Heart right ventricle (tissue), 16 donors: ENCODE measurements at regions not wholly inside any gene's neighbourhood (a gene's known extent, or its start where the extent isn't known, plus 50 kb on each side); places are given as distances from the start of the nearest gene placed in this dataset.
A peak's percentile ranks its signal among the peaks of the same experiment; 100 is the strongest.

Experiments
- ATAC-seq, 8 donors: fragments of 200-7000 bp; cut with Tn5 transposase; one replicate each; pipeline ENCODE4 v1.9.1; 2020; ENCODE audit warnings: mild to moderate bottlenecking in 8 of 8, moderate library complexity in 8 of 8, moderate number of reproducible peaks in 1 of 8
- DNase-seq, 2 donors: peaks; one replicate each; pipeline ENCODE4 v3.0.0-alpha.2; 2020
- H3K27ac ChIP-seq, 10 donors: fragments of 200-600 bp; sonication (generic) in 2 of 10; one replicate each; pipeline versions ENCODE4 v1.5.0 to v1.8.0; 2020 to 2022; ENCODE audit warnings: mild to moderate bottlenecking in 3 of 10
- H3K27me3 ChIP-seq, 7 donors: fragments of 200-600 bp; one replicate each; pipeline ENCODE4 v1.8.0; 2021 to 2022; ENCODE audit warnings: mild to moderate bottlenecking in 2 of 7
- H3K36me3 ChIP-seq, 9 donors: fragments of 200-600 bp; sonication (generic) in 1 of 9; one replicate each; pipeline versions ENCODE4 v1.5.0 to v1.8.0; 2020 to 2022; ENCODE audit warnings: mild to moderate bottlenecking in 2 of 9
- H3K4me1 ChIP-seq, 9 donors: fragments of 200-600 bp; sonication (generic) in 1 of 9; one replicate each; pipeline versions ENCODE4 v1.5.0 to v1.8.0; 2020 to 2022; ENCODE audit warnings: mild to moderate bottlenecking in 4 of 9
- H3K4me3 ChIP-seq, 10 donors: fragments of 200-600 bp; sonication (generic) in 2 of 10; one replicate each; pipeline versions ENCODE4 v1.5.0 to v1.8.0; 2020 to 2022; ENCODE audit warnings: mild to moderate bottlenecking in 7 of 10, moderate library complexity in 2 of 10
- H3K9me3 ChIP-seq, 11 donors: fragments of 200-600 bp in 10 of 11; sonication (generic) in 2 of 11; one replicate each; pipeline versions ENCODE4 v1.5.0 to v1.8.0; 2013 to 2022; ENCODE audit warnings: mild to moderate bottlenecking in 2 of 11, control low read depth in 1 of 11, moderate library complexity in 1 of 11
- CTCF ChIP-seq, 9 donors: fragments of 200-600 bp; sonication (generic) in 2 of 9; IDR thresholded peaks; one replicate each; pipeline versions ENCODE4 v1.5.0 to v1.8.0; 2021 to 2022; ENCODE audit warnings: antibody characterized with exemption in 9 of 9, mild to moderate bottlenecking in 5 of 9, moderate library complexity in 1 of 9
- WGBS, 2 donors: extraction: QIAGEN DNeasy Blood & Tissue Kit; methylation state at CpG; one replicate each; pipeline ENCODE4 v1.1.7; 2013; ENCODE audit warnings: inconsistent platforms in 1 of 2; 5-methylcytosine and 5-hydroxymethylcytosine counted together
- intact Hi-C, 10 donors: fragments of 100-400 bp; cut with DNase I; formaldehyde crosslinking; loops; one replicate each; pipeline versions ENCODE4 v1.11.1 to v1.14.2; 2022
- donor health status: Arrhythmogenic right ventricular cardiomyopathy.
- donor health status: ischemic (EF 13 %, LVEDD 7.1; RV severe dilation, severe dysfunction).
- donor health status: healthy with polysubstance abuse.
- donor health status: DM: no; HTN: yes; CAD: no.
- donor health status: DM: no; HTN: no; CAD: no.
- donor health status: ischemic (EF 25% LVEDD 6.9; RV normal size, moderate dysfunction).
- donor health status: ischemic (EF 25% LVEDD 5.7; RV mildly dilated, moderate dysfunction).
- donor health status: healthy.
- donor health status: DM: yes; HTN: yes; CAD: no.
- donor health status: Ischemic cardiomyopathy.
- donor health status: ischemic (EF 35%, LVEDD 5.7; RV mildly dilated, moderate dysfunction).
- donor health status: nonischemic (EF 11% LVEDD 7.7; RV severe dilation, severe dysfunction).
- donor health status: DM: yes; HTN: yes; CAD: no.
- donor health status: PGD.
- donor health status: ischemic (EF 29% LVEDD 5.4; RV normal size, mild dysfunction).
- donor health status: nonischemic (EF 23%, LVEDD 6.1; RV moderate dilation, normal function).

- Histone ChIP-seq H3K36me3 (no peaks in the 10 kb centered on the region), H3K4me3 (no peak overlapping the region), H3K9me3 (no peaks in the 10 kb centered on the region), H3K4me1 (no peaks in the 10 kb centered on the region), H3K27ac (no peak overlapping the region), H3K27me3 (no peaks in the 10 kb centered on the region)
- peak in 4 of 8 donors; percentile 41 to 70 (median 56) for ATAC-seq
- no peak for TF ChIP-seq CTCF (IDR thresholded peaks at IDR 0.05)
- WGBS, 2 donors, result 65 to 77% methylated on average over 4 of the region's 4 CpGs
- intact Hi-C loops, result no loop called here
- DNase-seq, result no peak
Observed at GRCh38 chr4:11336435-11336834, 92.3 kb downstream of the HS3ST1 start.

GRCh38 chr4:11334887-11335286 is 93.8 kb downstream of the HS3ST1 start:
- Histone ChIP-seq H3K4me1 (no peaks in the 10 kb centered on the region), H3K4me3 (no peak overlapping the region), H3K27ac (no peak overlapping the region), H3K9me3 (no peaks in the 10 kb centered on the region), H3K36me3 (no peaks in the 10 kb centered on the region), H3K27me3 (no peaks in the 10 kb centered on the region)
- TF ChIP-seq CTCF (IDR thresholded peaks at IDR 0.05), result no peak
- ATAC-seq, result no peak
- intact Hi-C loops, result no loop called here
- WGBS, 2 donors, result 80 to 81% methylated on average over 4 of the region's 4 CpGs
- no peak for DNase-seq

- H3K9me3 ChIP-seq, result peaks cover 0 to 12% (median 2%) of the 10 kb centered on the region in 11 donors
- ATAC-seq, result no peak
- 62 to 68% methylated on average over 2 of the region's 2 CpGs for WGBS, 2 donors
- intact Hi-C loops, result no loop called here
- no peaks in the 10 kb centered on the region for H3K36me3 ChIP-seq
- H3K4me1 ChIP-seq, result no peaks in the 10 kb centered on the region
- H3K27ac ChIP-seq, result no peak overlapping the region
- DNase-seq, result no peak
- peaks cover 0 to 6% (median 0%) of the 10 kb centered on the region in 7 donors for H3K27me3 ChIP-seq
- no peak for TF ChIP-seq CTCF (IDR thresholded peaks at IDR 0.05)
- H3K4me3 ChIP-seq, result no peak overlapping the region
Observed at GRCh38 chr4:11328401-11328800, 100.3 kb downstream of the HS3ST1 start.

- TF ChIP-seq CTCF (IDR thresholded peaks at IDR 0.05), result no peak
- peaks cover 0 to 24% (median 4%) of the 10 kb centered on the region in 11 donors for H3K9me3 ChIP-seq
- ATAC-seq (no peak), DNase-seq (no peak)
- H3K36me3 ChIP-seq, result no peaks in the 10 kb centered on the region
- intact Hi-C loops, result no loop called here
- no peak overlapping the region for H3K4me3 ChIP-seq
- WGBS, 2 donors, result 37 to 77% methylated on average over 2 of the region's 2 CpGs
- H3K27ac ChIP-seq, result no peak overlapping the region
- H3K4me1 ChIP-seq, result no peaks in the 10 kb centered on the region
- peaks cover 0 to 6% (median 0%) of the 10 kb centered on the region in 7 donors for H3K27me3 ChIP-seq
Observed at GRCh38 chr4:11326021-11326420, 102.7 kb downstream of the HS3ST1 start.
